Stimulated activated CD4-positive, alpha-beta T cell treated with anti-CD3 and anti-CD28 coated beads, Interleukin-2, amount 100 ng/mL, for 24 hours (primary cell): ENCODE measurements at regions not wholly inside any gene's neighbourhood (a gene's known extent, or its start where the extent isn't known, plus 50 kb on each side); places are given as distances from the start of the nearest gene placed in this dataset.

ENCODE experiments used
- DNase-seq, 2 donors: peaks; one replicate each; pipeline ENCODE4 v3.0.0-alpha.2; 2020

GRCh38 chr9:86721843-86722705, 225.2 kb downstream of the GAS1 start:
- no peak for DNase-seq

- DNase-seq = no peak
These were observed 226.0 kb downstream of the GAS1 start for GRCh38 chr9:86721226-86721781.

- no peak for DNase-seq
These were observed 226.6 kb downstream of the GAS1 start for GRCh38 chr9:86720639-86721225.

GRCh38 chr9:86718388-86719049, 228.8 kb downstream of the GAS1 start:
- DNase-seq = no peak

- DNase-seq = no peak
These were observed 230.9 kb downstream of the GAS1 start for GRCh38 chr9:86716326-86716922.

DNA sequence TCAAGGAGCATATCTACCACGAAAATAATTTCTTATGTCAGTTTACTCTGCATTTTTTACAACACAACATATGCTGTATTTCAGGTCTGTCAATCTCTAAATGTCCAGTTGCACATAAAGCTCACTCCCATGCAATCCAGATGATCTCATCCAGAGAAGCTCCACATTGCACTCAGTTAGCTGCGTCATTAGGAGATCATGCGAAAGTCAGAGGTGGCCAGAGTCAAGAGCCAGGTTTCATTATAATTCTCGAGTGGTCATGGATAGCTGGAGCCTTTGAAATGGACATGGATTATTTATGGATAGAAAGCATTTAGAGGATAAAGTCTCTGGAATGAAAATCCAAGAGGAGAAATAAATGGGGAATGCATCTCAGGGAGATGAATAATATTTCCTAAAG, 232.3 kb downstream of the GAS1 start:
- no peak for DNase-seq

GRCh38 chr9:86713970-86714369, 233.3 kb downstream of the GAS1 start:
- no peak for DNase-seq

- no peak for DNase-seq
These were observed 233.8 kb downstream of the GAS1 start for GRCh38 chr9:86713470-86713869.

DNA sequence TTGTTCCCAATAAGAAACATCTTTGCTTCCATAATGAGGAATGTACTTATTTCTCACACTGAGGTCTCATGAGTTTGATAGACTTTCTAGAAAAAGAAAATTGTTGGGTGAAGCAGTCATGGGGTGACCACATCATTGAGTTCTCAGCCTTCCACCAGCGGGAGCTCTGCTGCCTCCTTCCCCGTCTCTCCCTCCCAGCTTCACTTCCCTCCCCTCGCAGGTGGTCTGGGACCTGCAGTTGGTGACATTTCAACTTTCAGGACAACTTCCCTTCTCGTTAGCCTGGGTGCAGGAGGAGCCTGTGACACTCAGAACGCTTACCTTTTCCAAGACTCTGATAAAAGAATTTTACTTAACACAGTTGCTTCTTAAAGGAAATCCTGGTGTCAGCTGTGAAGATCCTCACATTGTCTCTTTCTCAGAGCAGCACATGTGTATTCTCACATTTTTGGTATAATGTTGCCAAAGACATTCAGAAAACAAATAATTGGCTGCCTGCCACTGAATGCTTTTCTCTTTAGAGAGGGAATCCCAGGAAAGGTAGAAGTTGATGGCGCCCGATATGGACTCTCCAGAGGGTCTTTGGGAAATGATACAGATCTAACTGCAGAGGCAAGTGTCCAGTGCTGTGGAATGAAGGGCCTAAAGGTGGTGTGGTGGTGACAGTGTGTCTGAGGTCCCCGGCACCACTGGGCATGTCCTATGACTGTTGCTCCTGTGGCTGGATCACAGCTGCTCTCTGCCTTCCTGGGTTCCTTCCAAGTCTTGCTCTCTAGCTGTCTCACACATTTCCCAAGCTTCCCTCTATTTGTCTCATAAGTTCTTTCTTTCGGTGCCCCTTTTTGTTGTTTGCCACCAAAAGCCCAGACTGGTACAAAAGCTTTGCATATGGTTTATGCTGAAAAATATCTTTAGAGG, 238.1 kb downstream of the GAS1 start:
- no peak for DNase-seq

GRCh38 chr9:86707932-86708510, 239.3 kb downstream of the GAS1 start:
- no peak for DNase-seq

- DNase-seq = no peak
These were observed 240.9 kb downstream of the GAS1 start for GRCh38 chr9:86706391-86706790.

DNA sequence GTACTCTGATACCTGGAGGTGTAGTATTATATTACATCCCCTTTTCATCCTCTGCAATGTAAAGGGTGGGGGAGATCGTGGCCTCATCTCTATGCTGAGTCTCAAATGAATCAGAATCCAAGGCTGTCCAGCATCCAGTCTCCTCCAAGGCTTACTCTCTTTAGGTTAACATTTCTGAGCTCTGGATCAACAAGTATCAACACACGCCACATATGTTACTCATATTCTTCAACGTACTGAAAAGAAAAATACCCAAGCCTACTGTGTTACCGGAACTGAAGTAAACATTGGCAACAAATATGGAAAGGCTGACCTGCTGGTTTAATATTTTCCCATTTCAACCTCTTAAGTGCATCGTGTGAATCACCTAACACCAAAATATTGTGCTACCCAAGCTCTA, 241.8 kb downstream of the GAS1 start:
- DNase-seq = no peak

GRCh38 chr9:86703346-86703745, 244.0 kb downstream of the GAS1 start:
- no peak for DNase-seq

- DNase-seq = no peak
These were observed 246.7 kb downstream of the GAS1 start for GRCh38 chr9:86700629-86701028.

- no peak for DNase-seq
These were observed 249.3 kb downstream of the GAS1 start for GRCh38 chr9:86697999-86698398.

- no peak for DNase-seq
These were observed 250.1 kb downstream of the GAS1 start for GRCh38 chr9:86697213-86697612.

GRCh38 chr9:86695910-86696424, 251.3 kb downstream of the GAS1 start:
- no peak for DNase-seq

GRCh38 chr9:86690034-86690433, 257.3 kb downstream of the GAS1 start:
- DNase-seq = no peak

DNA sequence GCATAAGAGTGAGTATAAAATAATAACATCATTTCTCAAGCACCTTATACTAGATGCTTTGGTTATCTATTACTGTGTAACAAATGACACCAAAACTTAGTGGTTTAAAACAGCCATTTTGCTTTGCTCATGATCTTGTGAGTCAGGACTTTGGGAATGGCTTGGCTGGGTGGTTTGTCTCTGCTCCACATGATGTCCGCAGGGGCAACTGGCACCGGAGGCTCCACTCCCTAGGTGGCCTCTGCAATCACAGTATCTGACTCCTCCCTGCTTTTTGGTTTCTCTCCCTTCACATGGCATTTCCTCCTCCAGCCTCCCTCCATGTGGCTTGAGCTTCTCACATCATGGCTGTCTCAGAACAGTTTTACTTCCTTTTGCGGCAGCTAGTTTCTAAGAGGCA, 259.5 kb downstream of the GAS1 start:
- no peak for DNase-seq

DNA sequence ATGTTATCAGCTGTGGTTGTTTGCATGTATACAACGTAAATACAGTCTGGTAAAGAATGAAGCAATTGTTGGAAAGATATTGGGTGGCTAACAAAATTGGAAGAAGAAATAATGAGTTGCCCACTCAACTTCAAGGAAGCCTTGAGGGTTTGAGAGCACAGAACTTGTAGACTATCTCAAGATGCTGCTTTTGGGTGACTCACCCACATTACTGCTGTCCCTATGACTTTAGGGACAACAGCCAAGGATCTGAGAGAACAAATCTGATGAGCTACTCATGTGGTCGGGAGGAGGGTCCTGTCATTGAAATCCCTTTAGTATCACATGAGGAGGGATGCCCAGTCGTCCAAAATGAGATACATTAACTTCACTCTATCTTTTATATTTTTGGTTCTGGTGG, 261.8 kb downstream of the GAS1 start:
- DNase-seq = no peak

GRCh38 chr9:86684148-86684547, 263.2 kb downstream of the GAS1 start:
- no peak for DNase-seq

GRCh38 chr9:86682240-86682639, 265.1 kb downstream of the GAS1 start:
- DNase-seq = no peak
